HCT116 (cell line): ENCODE measurements at regions not wholly inside any gene's neighbourhood (a gene's known extent, or its start where the extent isn't known, plus 50 kb on each side); places are given as distances from the start of the nearest gene placed in this dataset.

ENCODE experiments used
- ATAC-seq: fragments of 200-7000 bp; cut with Tn5 transposase; 2 replicates; pipeline ENCODE4 v1.9.1; 2020; ENCODE audit warnings: mild to moderate bottlenecking, moderate library complexity
- BruUV-seq: library from RNA; stranded (reverse); fragments of 400-500 nt; replicated peaks from 2 replicates; lab custom pipeline; 2021; lab: Mats Ljungman, UMichigan
- CTCF ChIA-PET: fragments of 300-600 bp; sonication (Branson Sonifier 250); formaldehyde crosslinking; loops from one replicate; lab custom pipeline; 2021; ENCODE audit warnings: antibody characterized with exemption; lab: Charles Lee
- POLR2A ChIA-PET: fragments of 300-600, 350-600 bp; sonication (Branson Sonifier 250); formaldehyde crosslinking; loops from one replicate; lab custom pipeline; 2021; ENCODE audit warnings: antibody characterized with exemption; lab: Charles Lee
- RAD21 ChIA-PET, 2 experiments: fragments of 300-600 bp; sonication (Branson Sonifier 250); formaldehyde crosslinking; loops; one replicate each; lab custom pipeline; 2023; ENCODE audit warnings: low total read pairs in 2 of 2; ENCODE audit not compliant: uncharacterized antibody in 2 of 2, unreplicated experiment in 2 of 2, low non-redundant PET in 1 of 2; lab: Charles Lee
- DNase-seq: peaks from one replicate; pipeline ENCODE4 v3.0.0-alpha.2; 2010; ENCODE audit warnings: low read depth, low spot score
- H2AFZ ChIP-seq: fragments of 200-600 bp; shearing (Covaris generic), sonication (generic); 2 replicates; pipeline ENCODE4 v1.6.1; 2017; ENCODE audit warnings: low read depth, mixed run types, mixed read lengths, antibody characterized with exemption, low read length; ENCODE audit not compliant: poor library complexity, severe bottlenecking
- H3K27ac ChIP-seq: 2 replicates; pipeline ENCODE4 v1.5.1; 2012; ENCODE audit warnings: low read depth, low read length
- H3K27me3 ChIP-seq: fragments of 200-600 bp; sonication (generic); 2 replicates; pipeline ENCODE4 v1.6.1; 2016; ENCODE audit warnings: mixed run types, low read length, mixed read lengths; ENCODE audit not compliant: insufficient read depth
- H3K36me3 ChIP-seq, 2 experiments: fragments of 200-500 bp in 1 of 2; fragments of 200-600 bp in 1 of 2; sonication (Bioruptor generic) in 1 of 2; sonication (generic) in 1 of 2; 2 replicates each; pipeline versions ENCODE4 v1.5.1 to v1.6.1; 2014 to 2016; ENCODE audit warnings: low read length in 2 of 2, inconsistent platforms in 1 of 2, mixed read lengths in 1 of 2, mixed run types in 1 of 2; ENCODE audit not compliant: insufficient read depth in 2 of 2, control insufficient read depth in 1 of 2
- H3K4me1 ChIP-seq, 2 experiments: fragments of 200-600 bp in 1 of 2; sonication (generic) in 1 of 2; 2 replicates each; pipeline versions ENCODE4 v1.5.1 to v1.6.1; 2012 to 2017; ENCODE audit warnings: low read length in 2 of 2, inconsistent platforms in 1 of 2, mild to moderate bottlenecking in 1 of 2, mixed read lengths in 1 of 2, mixed run types in 1 of 2, moderate library complexity in 1 of 2; ENCODE audit not compliant: insufficient read depth in 2 of 2, control insufficient read depth in 1 of 2
- H3K4me2 ChIP-seq: fragments of 200-600 bp; sonication (generic); 2 replicates; pipeline ENCODE4 v1.6.1; 2017; ENCODE audit warnings: mixed run types, low read length, mixed read lengths
- H3K4me3 ChIP-seq, 2 experiments: fragments of 200-600 bp in 1 of 2; sonication (generic) in 1 of 2; replicated peaks in 1 of 2; 2 replicates each; pipeline ENCODE4 v1.5.1; 2011 to 2016; ENCODE audit warnings: low read length in 2 of 2, control low read depth in 1 of 2, low read depth in 1 of 2, mild to moderate bottlenecking in 1 of 2, mixed read lengths in 1 of 2, mixed run types in 1 of 2
- H3K79me2 ChIP-seq: fragments of 200-600 bp; sonication (generic); 2 replicates; pipeline ENCODE4 v1.6.1; 2017; ENCODE audit warnings: mild to moderate bottlenecking, mixed run types, low read length, moderate library complexity, mixed read lengths; ENCODE audit not compliant: insufficient read depth
- H3K9ac ChIP-seq: fragments of 200-600 bp; sonication (generic); 2 replicates; pipeline ENCODE4 v1.6.1; 2016; ENCODE audit warnings: low read length, mixed read lengths
- H3K9me2 ChIP-seq: fragments of 200-600 bp; sonication (generic), shearing (Covaris generic); 2 replicates; pipeline ENCODE4 v1.6.1; 2017; ENCODE audit warnings: mixed run types, mild to moderate bottlenecking, moderate library complexity; ENCODE audit not compliant: insufficient read depth
- H3K9me3 ChIP-seq, 2 experiments: fragments of 200-500 bp in 1 of 2; fragments of 200-600 bp in 1 of 2; sonication (Bioruptor generic) in 1 of 2; sonication (generic) in 1 of 2; 2 replicates each; pipeline ENCODE4 v1.6.1; 2014 to 2017; ENCODE audit warnings: low read length in 2 of 2, mixed read lengths in 2 of 2, inconsistent platforms in 1 of 2, low read depth in 1 of 2, mild to moderate bottlenecking in 1 of 2, mixed run types in 1 of 2, moderate library complexity in 1 of 2; ENCODE audit not compliant: control insufficient read depth in 1 of 2, insufficient read depth in 1 of 2
- H4K20me1 ChIP-seq: fragments of 200-600 bp; sonication (generic), shearing (Covaris generic); 2 replicates; pipeline ENCODE4 v1.6.1; 2017; ENCODE audit warnings: mixed run types, mild to moderate bottlenecking, moderate library complexity; ENCODE audit not compliant: insufficient read depth
- ATF3 ChIP-seq: IDR thresholded peaks from 2 replicates; pipeline ENCODE4 v1.6.1; 2012
- CBX3 ChIP-seq: IDR thresholded peaks from 2 replicates; pipeline ENCODE4 v1.6.1; 2012; ENCODE audit warnings: low read depth
- CEBPB ChIP-seq: IDR thresholded peaks from 2 replicates; pipeline ENCODE4 v1.6.1; 2012; ENCODE audit warnings: low read depth
- EZH2 ChIP-seq: fragments of 200-600 bp; sonication (generic); IDR thresholded peaks from 2 replicates; pipeline ENCODE4 v1.6.1; 2017; ENCODE audit warnings: antibody characterized with exemption, mixed run types
- EZH2phosphoT487 ChIP-seq: fragments of 200-600 bp; IDR thresholded peaks from 2 replicates; pipeline ENCODE4 v1.6.1; 2018; ENCODE audit warnings: antibody characterized with exemption, borderline replicate concordance
- JUND ChIP-seq: IDR thresholded peaks from 2 replicates; pipeline ENCODE4 v1.6.1; 2012
- POLR2A ChIP-seq: IDR thresholded peaks from 2 replicates; pipeline ENCODE4 v1.7.0; 2011; ENCODE audit warnings: borderline replicate concordance; ENCODE audit not compliant: insufficient read depth, insufficient read length; ENCODE audit errors: extremely low read depth
- POLR2AphosphoS5 ChIP-seq: IDR thresholded peaks from 2 replicates; pipeline ENCODE4 v1.6.1; 2011; ENCODE audit warnings: mild to moderate bottlenecking, low read depth, low read length, moderate library complexity
- RAD21 ChIP-seq: IDR thresholded peaks from 2 replicates; pipeline ENCODE4 v1.6.1; 2012; ENCODE audit warnings: low read depth, mild to moderate bottlenecking
- SIN3A ChIP-seq: IDR thresholded peaks from 2 replicates; pipeline ENCODE4 v1.6.1; 2012; ENCODE audit warnings: low read depth
- SRF ChIP-seq: IDR thresholded peaks from 2 replicates; pipeline ENCODE4 v1.6.1; 2012; ENCODE audit warnings: low read depth
- ZFX ChIP-seq: fragments of 450-650 bp; IDR thresholded peaks from 2 replicates; pipeline ENCODE4 v1.6.1; 2017
- ZNF274 ChIP-seq: fragments of 200-500 bp; sonication (Bioruptor generic); IDR thresholded peaks from 2 replicates; pipeline ENCODE4 v1.6.1; 2014; ENCODE audit warnings: mild to moderate bottlenecking, low read depth, low read length, inconsistent platforms
- intact Hi-C: fragments of 100-400 bp; cut with micrococcal nuclease; formaldehyde crosslinking; loops from 2 replicates; pipeline ENCODE4 v1.10.0; 2022

GRCh38 chr18:78297048-78297447 is 682.6 kb upstream of the SALL3 start:
- intact Hi-C loops: no loop called here
- POLR2A ChIA-PET: no interaction called here
- ATAC-seq: no peak
- H3K4me2 ChIP-seq: no peak overlapping the region
- no peaks in the 10 kb centered on the region for H3K9me2 ChIP-seq
- RAD21 ChIA-PET: no interaction called here
- H3K9ac ChIP-seq: no peak overlapping the region
- H3K79me2 ChIP-seq: no peaks in the 10 kb centered on the region
- H3K27ac ChIP-seq: no peak overlapping the region
- H2AFZ ChIP-seq: no peak overlapping the region
- no peaks in the 10 kb centered on the region for H4K20me1 ChIP-seq
- BruUV-seq: no TSS peak
- TF ChIP-seq EZH2: no peak
- TF ChIP-seq POLR2AphosphoS5: no peak
- TF ChIP-seq ATF3: no peak
- TF ChIP-seq JUND: no peak
- no peak for TF ChIP-seq RAD21
- no peak for TF ChIP-seq ZNF274
- TF ChIP-seq, all 23 proteins: peak for 0
- DNase-seq: no peak
- Histone ChIP-seq H3K36me3 (no peaks in the 10 kb centered on the region), H3K9me3 (peaks cover 4 to 36% of the 10 kb centered on the region in 2 experiments; a peak in 2 of 4 replicates), H3K4me1 (no peaks in the 10 kb centered on the region), H3K4me3 (no peak overlapping the region), H3K27me3 (no peaks in the 10 kb centered on the region)
- CTCF ChIA-PET: no interaction called here

GRCh38 chr18:78303519-78304191 is 676.0 kb upstream of the SALL3 start:
- no peaks in the 10 kb centered on the region for H3K36me3 ChIP-seq
- H3K4me1 ChIP-seq: no peaks in the 10 kb centered on the region
- DNase-seq: no peak
- no TSS peak for BruUV-seq
- H3K9me2 ChIP-seq: no peaks in the 10 kb centered on the region
- ChIA-PET POLR2A (no interaction called here), RAD21 (no interaction called here), CTCF (no interaction called here)
- no peak overlapping the region for H2AFZ ChIP-seq
- no peak overlapping the region for H3K4me3 ChIP-seq
- H3K27ac ChIP-seq: no peak overlapping the region
- no peak overlapping the region for H3K4me2 ChIP-seq
- no peak for TF ChIP-seq EZH2
- no peak for TF ChIP-seq EZH2phosphoT487
- TF ChIP-seq POLR2A: no peak
- no peak for TF ChIP-seq SIN3A
- no peak for TF ChIP-seq CBX3
- no peak for TF ChIP-seq JUND
- no peak for TF ChIP-seq POLR2AphosphoS5
- TF ChIP-seq ZFX: no peak
- TF ChIP-seq SRF: no peak
- TF ChIP-seq CEBPB: no peak
- TF ChIP-seq ATF3: no peak
- no peaks in the 10 kb centered on the region for H4K20me1 ChIP-seq
- intact Hi-C loops: no loop called here
- H3K27me3 ChIP-seq: no peaks in the 10 kb centered on the region
- ATAC-seq: no peak
- no peaks in the 10 kb centered on the region for H3K79me2 ChIP-seq
- no peak overlapping the region for H3K9ac ChIP-seq
- peaks cover 15 to 20% of the 10 kb centered on the region in 2 experiments; a peak in 2 of 4 replicates for H3K9me3 ChIP-seq
